GM18868 (cell line): ENCODE measurements at regions not wholly inside any gene's neighbourhood (a gene's known extent, or its start where the extent isn't known, plus 50 kb on each side); places are given as distances from the start of the nearest gene placed in this dataset.

Source experiments
- ATAC-seq: cut with Tn5 transposase; IDR thresholded peaks from one replicate; pipeline ENCODE4 v1.9.1; 2021; ENCODE audit warnings: mild to moderate bottlenecking, moderate library complexity; ENCODE audit not compliant: unreplicated experiment

GRCh38 chr2:122366427-122366826 is 611.0 kb downstream of the TSN start:
- ATAC-seq: no peak

DNA sequence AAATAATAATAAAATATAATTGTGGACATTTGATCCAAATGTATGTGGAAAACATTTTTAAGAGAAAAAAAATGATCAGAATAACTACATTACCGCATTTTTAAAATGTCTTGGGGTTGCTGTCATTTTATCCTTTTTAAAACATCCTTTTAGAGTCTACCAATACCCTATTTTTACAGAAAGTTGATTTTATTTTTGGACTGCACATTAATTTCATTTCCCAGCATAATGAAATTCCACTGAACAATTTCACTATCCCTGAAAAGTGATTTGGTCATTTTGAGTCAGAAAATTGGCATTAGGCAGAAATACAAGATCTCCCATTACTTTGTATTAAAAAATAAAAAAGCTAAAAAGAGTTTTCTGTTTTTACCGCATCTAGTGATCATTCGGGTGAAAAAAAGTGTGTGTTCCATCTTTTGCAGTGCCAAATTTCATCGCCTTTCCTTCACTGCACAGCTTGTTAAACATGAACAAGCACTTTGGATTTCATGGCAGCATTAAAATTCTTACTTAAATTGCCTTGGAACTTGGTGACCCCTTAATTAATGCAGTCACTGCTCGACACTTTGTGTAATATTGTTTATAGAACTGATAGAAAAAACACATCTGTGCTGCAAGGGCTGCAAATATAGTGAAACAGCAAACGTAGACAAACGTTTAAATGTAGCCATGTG is 611.7 kb downstream of the TSN start:
- ATAC-seq: no peak

DNA sequence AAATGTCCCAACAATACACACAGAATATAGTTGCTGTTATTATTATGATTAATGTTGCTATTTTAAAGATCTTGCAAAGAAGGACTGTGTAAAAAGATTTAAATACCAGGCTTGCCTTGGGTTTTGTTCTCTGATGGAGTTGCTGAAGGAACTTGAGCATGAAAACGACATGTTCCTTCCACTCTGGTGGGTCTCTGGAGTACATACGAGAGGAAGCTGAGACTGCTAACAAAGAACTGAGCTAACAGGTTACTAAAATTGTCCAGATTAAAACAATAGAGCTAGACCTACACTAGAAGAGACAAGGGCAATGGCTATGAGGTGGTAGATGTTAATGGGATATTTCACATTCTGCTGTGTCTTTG is 612.2 kb downstream of the TSN start:
- ATAC-seq: no peak

GRCh38 chr2:122368576-122369243 is 613.3 kb downstream of the TSN start:
- ATAC-seq: no peak

- ATAC-seq: no peak
Measured at GRCh38 chr2:122378521-122378920, 623.1 kb downstream of the TSN start.

- no peak for ATAC-seq
Measured at GRCh38 chr2:122384768-122385333, 629.4 kb downstream of the TSN start.

DNA sequence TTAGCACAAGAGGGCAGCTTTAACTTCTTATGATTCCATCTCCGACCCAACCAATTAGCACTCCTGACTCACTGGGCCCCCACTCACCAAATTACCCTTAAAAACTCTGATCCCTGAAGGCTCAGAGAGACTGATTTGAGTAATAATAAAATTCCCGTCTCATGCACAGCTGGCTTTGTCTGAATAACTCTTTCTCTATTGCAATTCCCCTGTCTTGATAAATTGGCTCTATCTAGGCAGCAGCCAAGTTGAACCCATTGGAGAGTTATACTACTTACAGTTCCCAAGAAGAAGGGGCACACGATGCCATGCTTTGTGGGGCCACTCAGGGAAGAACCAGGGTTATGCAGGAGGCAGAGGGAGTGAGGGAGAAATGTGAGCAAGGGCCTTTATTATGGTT is 632.8 kb downstream of the TSN start:
- ATAC-seq: no peak

GRCh38 chr2:122389694-122390093 is 634.2 kb downstream of the TSN start:
- ATAC-seq: no peak

DNA sequence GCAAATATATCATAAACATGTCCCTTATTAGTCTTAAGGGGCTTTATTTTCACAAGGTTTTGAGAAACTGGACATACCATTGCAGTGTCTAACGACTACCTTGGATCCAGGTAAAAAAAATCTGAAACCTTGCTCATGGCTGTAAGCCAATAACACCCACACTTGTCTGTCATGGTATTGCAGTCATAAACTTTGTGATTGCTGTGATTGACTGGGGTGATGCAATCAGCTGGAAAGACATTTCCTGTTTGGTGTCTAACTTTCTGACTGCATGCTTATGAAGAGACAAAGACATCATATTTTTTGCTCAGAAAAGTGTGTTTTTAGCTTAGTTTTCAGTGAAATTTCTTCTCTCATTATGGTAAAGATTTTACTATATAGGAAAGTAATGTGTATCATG is 635.0 kb downstream of the TSN start:
- peak; percentile 85 for ATAC-seq

GRCh38 chr2:122391726-122392125 is 636.3 kb downstream of the TSN start:
- ATAC-seq: no peak

GRCh38 chr2:122395687-122396086 is 640.2 kb downstream of the TSN start:
- no peak for ATAC-seq

GRCh38 chr2:122411231-122411630 is 655.8 kb downstream of the TSN start:
- no peak for ATAC-seq

DNA sequence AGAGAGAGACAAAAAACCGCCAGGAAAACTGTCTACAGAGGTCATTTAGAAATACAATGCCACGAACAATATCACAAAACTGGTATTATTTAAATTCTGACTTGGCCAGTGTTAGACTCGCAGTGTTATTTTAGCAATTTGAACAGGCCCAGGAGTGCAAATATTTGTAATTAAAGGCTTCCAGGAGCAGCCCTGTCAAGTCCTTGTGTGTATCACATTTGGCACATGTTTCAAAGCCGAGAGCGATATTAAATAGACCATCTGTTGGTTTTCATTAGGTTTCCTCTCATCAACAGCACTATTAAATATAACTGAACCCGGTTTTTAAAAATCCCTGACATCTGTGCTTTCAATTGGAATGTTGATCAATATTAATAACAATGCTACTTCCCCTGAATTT is 656.9 kb downstream of the TSN start:
- no peak for ATAC-seq

DNA sequence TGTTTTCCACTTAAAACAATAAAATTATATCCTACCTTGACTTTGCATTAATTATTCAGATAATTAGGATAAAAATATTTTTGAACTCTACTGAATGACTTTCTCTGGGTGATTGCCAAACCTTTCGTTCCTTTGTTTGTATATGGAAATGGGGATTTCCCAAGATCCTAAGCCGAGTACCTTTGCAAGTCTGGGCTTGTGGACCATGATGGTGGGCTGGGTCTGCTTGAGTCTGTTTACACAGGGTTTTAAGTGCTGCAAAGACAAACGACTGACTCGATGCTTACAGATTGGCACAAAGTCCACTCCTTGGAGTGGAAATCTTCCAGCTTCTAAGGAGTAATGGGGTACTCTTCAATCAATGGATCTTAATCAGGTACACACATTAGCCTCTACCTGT is 659.5 kb downstream of the TSN start:
- no peak for ATAC-seq

- ATAC-seq: no peak
Measured at GRCh38 chr2:122417114-122417513, 661.7 kb downstream of the TSN start.

GRCh38 chr2:122421775-122422174 is 666.3 kb downstream of the TSN start:
- ATAC-seq: no peak

DNA sequence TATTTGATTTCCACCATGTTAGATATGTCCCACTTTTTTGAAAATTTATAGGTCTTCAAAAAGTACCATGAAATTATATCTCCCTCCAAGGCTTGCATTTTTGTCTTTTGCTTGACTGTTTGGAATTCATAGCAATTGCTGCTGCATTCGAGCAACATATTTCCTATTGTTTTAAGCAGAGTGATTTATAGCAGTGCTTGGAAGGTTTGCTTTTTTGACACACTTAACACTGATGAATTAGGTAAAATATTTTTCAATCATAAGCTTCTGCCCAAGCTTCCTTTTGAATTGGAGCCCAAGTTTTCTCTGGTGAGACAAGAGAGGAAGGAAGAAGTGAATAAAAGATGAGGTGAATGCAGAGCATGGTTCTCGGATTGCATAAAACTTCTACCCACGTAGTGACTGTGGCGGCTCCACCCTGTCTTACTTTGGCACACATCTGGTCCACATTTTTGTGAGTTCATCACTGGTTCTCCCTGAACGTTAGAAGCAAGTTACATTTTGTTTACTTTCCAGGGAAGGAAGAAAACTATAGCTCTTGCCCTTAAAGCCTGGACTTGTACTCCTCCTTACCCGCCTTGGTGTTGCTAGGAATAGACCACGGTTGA is 667.0 kb downstream of the TSN start:
- ATAC-seq: no peak

DNA sequence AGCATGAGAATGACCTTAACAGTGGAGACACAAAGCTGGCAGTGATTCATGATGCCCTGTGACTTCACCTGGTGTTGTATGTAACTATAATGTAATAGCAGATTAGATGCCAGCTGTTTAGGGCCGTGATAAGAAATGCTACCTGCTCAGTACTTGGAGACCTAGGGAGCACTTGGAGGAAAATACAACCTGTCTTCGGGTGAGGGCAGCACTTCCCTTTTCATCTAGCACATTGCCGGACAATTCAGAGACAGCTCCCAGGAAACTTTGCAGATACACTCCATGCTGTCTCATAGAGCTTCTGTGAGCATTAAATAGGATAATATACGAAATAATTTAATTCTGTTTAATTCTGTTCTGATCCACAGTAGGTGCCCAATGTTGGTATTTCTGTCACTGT is 668.5 kb downstream of the TSN start:
- ATAC-seq: no peak

GRCh38 chr2:122433123-122433754 is 677.8 kb downstream of the TSN start:
- no peak for ATAC-seq

DNA sequence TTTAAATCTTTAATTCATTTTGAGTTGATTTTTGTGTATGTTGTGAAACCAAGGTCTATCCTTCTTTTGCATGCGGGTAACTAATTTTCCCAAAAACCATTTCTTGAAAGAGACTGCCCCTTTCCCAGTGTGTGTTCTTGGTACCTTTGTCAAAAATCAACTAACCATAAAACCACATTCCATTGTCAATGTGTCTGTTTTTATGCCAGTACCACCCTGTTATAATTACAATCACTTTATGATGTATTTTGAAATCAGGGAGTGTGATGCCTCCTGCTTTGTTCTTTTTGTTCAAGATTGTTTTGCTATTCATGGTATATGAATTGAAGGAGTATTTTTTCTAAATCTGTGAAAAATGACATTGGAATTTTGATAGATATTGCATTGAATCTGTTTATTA is 689.6 kb downstream of the TSN start:
- no peak for ATAC-seq

DNA sequence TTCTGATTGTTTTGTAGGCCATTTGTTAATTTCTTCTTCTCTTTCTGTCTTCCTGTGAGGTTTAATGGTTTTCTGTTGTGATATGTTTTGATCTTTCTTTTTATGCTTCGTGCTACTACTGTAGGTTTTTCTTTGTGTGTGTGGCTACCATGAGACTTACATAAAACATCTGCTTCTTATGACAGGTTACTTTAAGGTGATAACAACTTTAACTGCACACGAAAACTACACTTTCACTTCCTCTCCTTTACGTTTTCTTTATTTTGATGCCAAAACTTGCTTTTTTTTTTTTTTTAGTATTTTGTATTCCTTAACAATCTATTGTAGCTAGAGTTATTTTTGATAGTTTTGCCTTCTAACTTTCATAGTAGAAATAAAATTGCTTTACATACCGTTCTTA is 691.3 kb downstream of the TSN start:
- no peak for ATAC-seq

- ATAC-seq: no peak
Measured at GRCh38 chr2:122447237-122447636, 691.8 kb downstream of the TSN start.
